ENCODE measurements at regions not wholly inside any gene's neighbourhood (a gene's known extent, or its start where the extent isn't known, plus 50 kb on each side); places are given as distances from the start of the nearest gene placed in this dataset.
A peak's percentile ranks its signal among the peaks of the same experiment; 100 is the strongest.

DNA sequence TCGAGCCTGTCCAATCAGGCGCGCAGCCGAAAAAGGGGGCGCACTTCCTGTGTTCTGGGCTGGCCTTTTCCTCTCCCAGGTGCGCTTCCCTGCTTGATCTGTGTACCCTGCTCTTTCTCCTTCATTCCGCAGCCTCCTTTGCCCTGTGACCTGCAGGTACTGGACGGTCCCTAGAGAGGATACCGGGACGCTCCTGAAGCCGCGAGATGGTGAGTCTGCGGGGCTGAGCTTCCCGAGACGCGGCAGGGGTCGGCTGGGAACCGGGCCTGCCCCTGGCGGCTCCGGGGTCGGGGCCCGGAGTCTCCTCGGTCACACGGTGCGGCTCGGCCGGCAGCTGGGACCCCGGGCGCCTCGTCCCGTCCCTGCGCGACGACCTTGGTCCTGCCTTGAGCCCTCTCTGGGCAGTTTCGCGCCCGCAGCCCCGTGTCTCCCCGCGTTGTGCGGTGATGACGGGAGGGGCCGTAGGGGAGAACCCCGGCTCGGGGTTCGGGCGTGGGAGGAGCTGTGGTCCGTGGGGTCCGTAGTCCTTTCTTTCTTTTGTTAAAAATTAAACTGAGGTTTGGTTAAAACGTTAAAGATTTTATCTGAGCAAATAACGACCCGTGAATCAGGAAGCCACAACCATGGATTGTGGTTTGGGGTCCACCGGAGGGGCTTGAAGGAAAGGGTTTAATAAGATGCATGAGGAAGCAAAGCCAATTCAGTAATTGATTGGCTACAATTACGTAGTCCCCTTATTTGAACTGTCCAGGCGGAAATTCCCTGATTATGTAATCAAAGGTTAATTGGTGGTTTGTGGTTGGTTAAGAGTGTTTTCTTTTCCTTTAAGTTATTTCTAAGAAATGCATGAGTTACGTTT lies 172.8 kb upstream of the ZNF267 start (continued):
- TF ChIP-seq POLR2AphosphoS5 (IDR thresholded peaks at IDR 0.05; ENCODE audit: low read length): peak; percentile 85
- peak; percentile 48; the same call in 1 of the 2 replicates for TF ChIP-seq TCF7 (IDR thresholded peaks at IDR 0.05; ENCODE audit: borderline replicate concordance)
- peak; percentile 49; the same call in 1 of the 2 replicates for TF ChIP-seq RB1 (IDR thresholded peaks at IDR 0.05; ENCODE audit: borderline replicate concordance)
- no peak for TF ChIP-seq IRF4 (IDR thresholded peaks at IDR 0.05; ENCODE audit: low read depth, low read length)
- TF ChIP-seq, protein P1, sequence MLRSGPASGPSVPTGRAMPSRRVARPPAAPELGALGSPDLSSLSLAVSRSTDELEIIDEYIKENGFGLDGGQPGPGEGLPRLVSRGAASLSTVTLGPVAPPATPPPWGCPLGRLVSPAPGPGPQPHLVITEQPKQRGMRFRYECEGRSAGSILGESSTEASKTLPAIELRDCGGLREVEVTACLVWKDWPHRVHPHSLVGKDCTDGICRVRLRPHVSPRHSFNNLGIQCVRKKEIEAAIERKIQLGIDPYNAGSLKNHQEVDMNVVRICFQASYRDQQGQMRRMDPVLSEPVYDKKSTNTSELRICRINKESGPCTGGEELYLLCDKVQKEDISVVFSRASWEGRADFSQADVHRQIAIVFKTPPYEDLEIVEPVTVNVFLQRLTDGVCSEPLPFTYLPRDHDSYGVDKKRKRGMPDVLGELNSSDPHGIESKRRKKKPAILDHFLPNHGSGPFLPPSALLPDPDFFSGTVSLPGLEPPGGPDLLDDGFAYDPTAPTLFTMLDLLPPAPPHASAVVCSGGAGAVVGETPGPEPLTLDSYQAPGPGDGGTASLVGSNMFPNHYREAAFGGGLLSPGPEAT (IDR thresholded peaks at IDR 0.05; ENCODE audit: low read depth): peak; percentile 96
- peak; percentile 45; the same call in 1 of the 2 replicates for TF ChIP-seq CREB1 (IDR thresholded peaks at IDR 0.05; ENCODE audit: low read depth)
- no peak for TF ChIP-seq SIN3A (IDR thresholded peaks at IDR 0.05; ENCODE audit: low read depth, low read length)
- TF ChIP-seq BRCA1 (IDR thresholded peaks at IDR 0.05; ENCODE audit: low read depth, low read length): no peak
- TF ChIP-seq RELA (IDR thresholded peaks at IDR 0.05; ENCODE audit: borderline replicate concordance, partially characterized antibody): peak; percentile 88
- peak; percentile 20; the same call in 1 of the 2 replicates for TF ChIP-seq FOXK2 (IDR thresholded peaks at IDR 0.05)
- TF ChIP-seq RUNX3 (IDR thresholded peaks at IDR 0.05; ENCODE audit: low read length): peak; percentile 93
- 0 out of 2 replicates have a peak, but pooled peaks have one; percentile 25 for TF ChIP-seq STAT1 (conservative IDR thresholded peaks at IDR 0.05)
- no peak for TF ChIP-seq CHD4 (IDR thresholded peaks at IDR 0.05)
- peak; percentile 92 to 93 for TF ChIP-seq IKZF2 (IDR thresholded peaks at IDR 0.05)
- TF ChIP-seq ZBED1 (IDR thresholded peaks at IDR 0.05; ENCODE audit: borderline replicate concordance): no peak
- no peak for TF ChIP-seq MYB (IDR thresholded peaks at IDR 0.05; ENCODE audit: borderline replicate concordance, low read depth, low read length)
- no peak for TF ChIP-seq RAD21 (IDR thresholded peaks at IDR 0.05; ENCODE audit: insufficient read depth, low read depth, low read length)
- no peak for TF ChIP-seq ETV6 (conservative IDR thresholded peaks at IDR 0.05 in 1 of 2, IDR thresholded peaks at IDR 0.05 in 1 of 2; ENCODE audit: borderline replicate concordance in 1 of 2, low read depth in 1 of 2)
- no peak; the same call in 1 of the 2 replicates for TF ChIP-seq NFYB (IDR thresholded peaks at IDR 0.05; ENCODE audit: insufficient read depth, low read depth, low read length)
- peak; percentile 46; the same call in 1 of the 2 replicates for TF ChIP-seq POLR2AphosphoS2 (IDR thresholded peaks at IDR 0.05; ENCODE audit: low read depth, low read length)
- TF ChIP-seq FOS (IDR thresholded peaks at IDR 0.05; ENCODE audit: borderline replicate concordance, extremely low read depth, insufficient read length): peak; percentile 42
- no peak for TF ChIP-seq SMC3 (IDR thresholded peaks at IDR 0.05; ENCODE audit: borderline replicate concordance, low read length)
- peak; percentile 43 for TF ChIP-seq SMAD1 (IDR thresholded peaks at IDR 0.05; ENCODE audit: low read depth, partially characterized antibody)
- TF ChIP-seq SMARCA5 (IDR thresholded peaks at IDR 0.05): peak; percentile 96
- TF ChIP-seq GABPA (IDR thresholded peaks at IDR 0.05; ENCODE audit: low read depth): peak; percentile 82
- TF ChIP-seq EGR1 (IDR thresholded peaks at IDR 0.05; ENCODE audit: borderline replicate concordance in 1 of 2, low read depth in 2 of 2, low read length in 2 of 2): 0 out of 3 replicates have a peak, but pooled peaks of 1 of the 2 experiments have one; percentile 4
- peak; percentile 86 for TF ChIP-seq BCL11A (IDR thresholded peaks at IDR 0.05; ENCODE audit: low read depth, low read length)
- no peak for TF ChIP-seq JUNB (IDR thresholded peaks at IDR 0.05)
- 0 out of 2 replicates have a peak, but pooled peaks have one; percentile 35 for TF ChIP-seq SMAD5 (IDR thresholded peaks at IDR 0.05; ENCODE audit: low read depth)
- no peak for TF ChIP-seq ZSCAN29 (IDR thresholded peaks at IDR 0.05)
- TF ChIP-seq MXI1 (IDR thresholded peaks at IDR 0.05; ENCODE audit: low read depth, low read length): peak; percentile 32; the same call in 1 of the 2 replicates
- peak; percentile 63; the same call in 1 of the 2 replicates for TF ChIP-seq STAT3 (IDR thresholded peaks at IDR 0.05; ENCODE audit: low read depth, low read length)
- peak; percentile 99 for TF ChIP-seq NR2F1 (conservative IDR thresholded peaks at IDR 0.05)

All from GM12878 (cell line).